BLaER1 treated with 17β-estradiol and CSF1 and Interleukin-3, amounts not matched to agents 10 nM and 100 nM (cell line): ENCODE measurements at regions not wholly inside any gene's neighbourhood (a gene's known extent, or its start where the extent isn't known, plus 50 kb on each side); places are given as distances from the start of the nearest gene placed in this dataset.

Experiments used
- H3K27ac ChIP-seq, 11 experiments: shearing (Covaris generic); formaldehyde crosslinking; 2 replicates each; pipeline ENCODE4 v1.8.1; 2022
- H3K27me3 ChIP-seq, 11 experiments: shearing (Covaris generic); formaldehyde crosslinking; 2 replicates each; pipeline ENCODE4 v1.8.1; 2022
- H3K36me3 ChIP-seq, 11 experiments: shearing (Covaris generic); formaldehyde crosslinking; 2 replicates each; pipeline ENCODE4 v1.8.1; 2022
- H3K4me1 ChIP-seq, 10 experiments: shearing (Covaris generic); formaldehyde crosslinking; 2 replicates each; pipeline ENCODE4 v1.8.1; 2022
- H3K4me2 ChIP-seq, 11 experiments: shearing (Covaris generic); formaldehyde crosslinking; 2 replicates each; pipeline ENCODE4 v1.8.1; 2022
- H3K4me3 ChIP-seq, 10 experiments: shearing (Covaris generic); formaldehyde crosslinking; 2 replicates each; pipeline ENCODE4 v1.8.1; 2022
- H3K9ac ChIP-seq, 11 experiments: shearing (Covaris generic); formaldehyde crosslinking; 2 replicates each; pipeline ENCODE4 v1.8.1; 2022
- H3K9me3 ChIP-seq, 11 experiments: shearing (Covaris generic); formaldehyde crosslinking; replicated peaks in 1 of 11; 2 replicates each; pipeline ENCODE4 v1.8.1; 2022
- H4K20me1 ChIP-seq, 11 experiments: shearing (Covaris generic); formaldehyde crosslinking; 2 replicates each; pipeline ENCODE4 v1.8.1; 2022
- Cebpa-rat ChIP-seq, 11 experiments: shearing (Covaris generic); IDR thresholded peaks; 2 replicates each; pipeline ENCODE4 v1.8.1; 2022

DNA sequence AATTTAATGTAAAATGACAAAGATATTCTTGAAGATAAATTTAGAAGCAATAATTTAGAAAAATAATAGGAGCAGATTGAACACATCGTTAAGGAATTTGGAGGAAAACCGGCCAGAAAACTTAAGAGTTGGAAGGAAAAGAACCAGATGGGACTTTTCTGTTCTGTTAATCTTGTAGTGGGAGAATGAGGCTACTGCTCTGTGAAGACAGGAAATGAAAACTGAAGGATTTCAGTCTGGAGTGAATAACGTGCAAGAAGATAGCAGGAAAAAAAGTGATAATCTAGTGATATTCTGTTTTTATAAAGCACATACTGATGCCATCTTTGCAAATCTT, 74.2 kb downstream of the DPPA2 start:
- Histone ChIP-seq H3K36me3 (no peaks in the 10 kb centered on the region), H3K4me2 (no peak overlapping the region), H4K20me1 (no peaks in the 10 kb centered on the region), H3K9me3 (peaks cover 0 to 9% (median 0%) of the 10 kb centered on the region in 11 experiments; a peak in 5 of 22 replicates), H3K27me3 (no peaks in the 10 kb centered on the region), H3K4me1 (peaks cover 0 to 10% (median 0%) of the 10 kb centered on the region in 10 experiments; a peak in 6 of 20 replicates), H3K4me3 (no peak overlapping the region), H3K9ac (no peak overlapping the region), H3K27ac (no peak overlapping the region)
- TF ChIP-seq Cebpa-rat (IDR thresholded peaks at IDR 0.05): no peak
